PC-3 (cell line): ENCODE measurements at regions not wholly inside any gene's neighbourhood (a gene's known extent, or its start where the extent isn't known, plus 50 kb on each side); places are given as distances from the start of the nearest gene placed in this dataset.

Source experiments
- ATAC-seq: fragments of 200-7000 bp; cut with Tn5 transposase; 2 replicates; pipeline ENCODE4 v1.9.1; 2020; ENCODE audit warnings: mild to moderate bottlenecking, moderate library complexity
- BruUV-seq: library from RNA; stranded (reverse); fragments of 400-500 nt; replicated peaks from 2 replicates; lab custom pipeline; 2021; lab: Mats Ljungman, UMichigan
- CTCF ChIA-PET: fragments of 300-600 bp; sonication (Branson Sonifier 250); formaldehyde crosslinking; loops from one replicate; lab custom pipeline; 2022; ENCODE audit warnings: antibody characterized with exemption; lab: Charles Lee
- POLR2A ChIA-PET: fragments of 300-600 bp; sonication (Branson Sonifier 250); formaldehyde crosslinking; loops from one replicate; lab custom pipeline; 2022; ENCODE audit warnings: antibody characterized with exemption; ENCODE audit not compliant: unreplicated experiment; lab: Charles Lee
- DNase-seq: peaks from one replicate; pipeline ENCODE4 v3.0.0-alpha.2; 2015
- H2AFZ ChIP-seq: fragments of 300-600 bp; sonication (generic); 2 replicates; pipeline ENCODE4 v1.6.0; 2016; ENCODE audit warnings: antibody characterized with exemption, low read length
- H3F3A ChIP-seq: fragments of 300-600 bp; sonication (generic); one replicate; pipeline ENCODE4 v1.6.0; 2017; ENCODE audit warnings: antibody characterized with exemption, low read length, control low read depth, mild to moderate bottlenecking; ENCODE audit not compliant: unreplicated experiment
- H3K27ac ChIP-seq: fragments of 300-600 bp; sonication (generic); 2 replicates; pipeline ENCODE4 v1.5.1; 2016; ENCODE audit warnings: mild to moderate bottlenecking, low read length
- H3K27me3 ChIP-seq: fragments of 300-600 bp; sonication (generic); 2 replicates; pipeline ENCODE4 v1.6.1; 2016; ENCODE audit warnings: low read length, mixed read lengths
- H3K36me3 ChIP-seq: fragments of 300-600 bp; sonication (generic); 2 replicates; pipeline ENCODE4 v1.6.1; 2016; ENCODE audit warnings: low read depth, mixed run types, low read length, mixed read lengths
- H3K4me1 ChIP-seq: fragments of 300-600 bp; sonication (generic); 2 replicates; pipeline ENCODE4 v1.5.1; 2016; ENCODE audit warnings: low read length; ENCODE audit not compliant: insufficient read depth
- H3K4me2 ChIP-seq: fragments of 300-600 bp; sonication (generic); 2 replicates; pipeline ENCODE4 v1.6.0; 2016; ENCODE audit warnings: low read length
- H3K4me3 ChIP-seq: fragments of 300-600 bp; sonication (generic); 2 replicates; pipeline ENCODE4 v1.5.1; 2016; ENCODE audit warnings: mild to moderate bottlenecking, low read length, mixed read lengths
- H3K79me2 ChIP-seq: fragments of 300-600 bp; sonication (generic); 2 replicates; pipeline ENCODE4 v1.6.1; 2017; ENCODE audit warnings: low read length, mixed read lengths
- H3K9ac ChIP-seq: fragments of 300-600 bp; sonication (generic); 2 replicates; pipeline ENCODE4 v1.6.0; 2016; ENCODE audit warnings: mild to moderate bottlenecking, low read length
- H3K9me2 ChIP-seq: fragments of 300-600 bp; sonication (generic); replicated peaks from 2 replicates; pipeline ENCODE4 v1.6.1; 2016; ENCODE audit warnings: mixed run types, low read length, mixed read lengths
- H3K9me3 ChIP-seq: fragments of 300-600 bp; sonication (generic); 2 replicates; pipeline ENCODE4 v1.6.1; 2016; ENCODE audit warnings: low read length, mixed read lengths
- H4K20me1 ChIP-seq: fragments of 300-600 bp; sonication (generic); 2 replicates; pipeline ENCODE4 v1.6.1; 2016; ENCODE audit warnings: low read length, mixed read lengths
- EZH2 ChIP-seq: fragments of 300-600 bp; sonication (generic); IDR thresholded peaks from one replicate; pipeline ENCODE4 v1.6.1; 2017; ENCODE audit warnings: antibody characterized with exemption, mild to moderate bottlenecking, low read length; ENCODE audit not compliant: unreplicated experiment
- EZH2phosphoT487 ChIP-seq: fragments of 300-600 bp; sonication (generic); IDR thresholded peaks from 2 replicates; pipeline ENCODE4 v1.6.1; 2018; ENCODE audit warnings: mild to moderate bottlenecking, antibody characterized with exemption, low read length, borderline replicate concordance
- intact Hi-C: fragments of 100-400 bp; cut with micrococcal nuclease; formaldehyde crosslinking; loops from 2 replicates; pipeline ENCODE4 v1.9.0; 2023
- TF ChIP-seq, protein P1 (sequence below): fragments of 300-600 bp; sonication (generic); conservative IDR thresholded peaks from 2 replicates; pipeline ENCODE4 v1.5.1; 2017; ENCODE audit warnings: antibody characterized with exemption, low read depth, mild to moderate bottlenecking, low read length

DNA sequence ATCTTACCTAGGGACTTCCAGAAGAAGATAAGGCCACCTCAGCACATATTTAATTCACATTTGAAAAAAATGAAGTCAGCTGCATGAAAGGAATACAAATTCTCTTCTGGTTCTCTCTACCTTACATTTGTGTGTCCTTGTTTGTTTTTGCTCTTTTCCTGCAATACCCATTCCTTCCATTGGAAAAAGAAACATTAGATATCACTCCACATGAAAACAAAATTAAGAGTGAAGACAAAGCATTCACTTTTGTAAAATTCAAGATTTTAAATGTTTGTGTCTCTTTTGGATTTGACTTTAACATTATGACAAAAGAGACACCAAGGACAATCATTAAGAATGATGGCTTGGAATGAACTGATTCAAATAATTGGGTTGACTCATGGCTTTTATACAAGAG, 1351.8 kb downstream of the FSTL5 start:
- intact Hi-C loops, result no loop called here
- no peak for TF ChIP-seq EZH2

DNA sequence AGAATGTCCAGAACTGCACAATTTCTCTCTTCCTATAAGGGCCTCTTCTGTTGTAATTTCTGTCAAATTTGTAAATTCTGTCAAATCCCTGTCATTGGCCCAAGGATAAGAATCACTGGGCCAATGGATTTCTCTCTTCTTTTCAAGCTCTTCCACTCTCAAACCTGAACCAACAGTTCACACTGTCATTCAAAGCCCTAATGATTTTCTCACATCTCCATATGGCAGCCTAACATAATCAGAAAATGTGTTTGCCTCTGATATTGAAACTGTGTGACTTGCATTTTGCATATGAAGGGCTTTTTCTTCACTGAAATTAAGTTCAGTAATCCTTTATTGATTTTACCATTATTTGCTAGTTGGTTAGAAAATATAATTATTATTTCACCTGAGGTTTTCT, 1349.1 kb downstream of the FSTL5 start:
- Histone ChIP-seq H3K9me3 (no peaks in the 10 kb centered on the region), H2AFZ (no peak overlapping the region), H3K4me2 (no peak overlapping the region), H3F3A (no peaks in the 10 kb centered on the region), H3K4me1 (no peaks in the 10 kb centered on the region), H3K4me3 (no peak overlapping the region), H3K27me3 (no peaks in the 10 kb centered on the region), H3K79me2 (no peaks in the 10 kb centered on the region), H3K9me2 (no peaks in the 10 kb centered on the region), H3K36me3 (no peaks in the 10 kb centered on the region), H4K20me1 (no peaks in the 10 kb centered on the region), H3K27ac (no peak overlapping the region), H3K9ac (no peak overlapping the region)
- POLR2A ChIA-PET, result no interaction called here
- CTCF ChIA-PET, result no interaction called here
- intact Hi-C loops, result no loop called here
- BruUV-seq, result no TSS peak
- no peak for TF ChIP-seq EZH2
- no peak for TF ChIP-seq EZH2phosphoT487
- TF ChIP-seq, protein P1, sequence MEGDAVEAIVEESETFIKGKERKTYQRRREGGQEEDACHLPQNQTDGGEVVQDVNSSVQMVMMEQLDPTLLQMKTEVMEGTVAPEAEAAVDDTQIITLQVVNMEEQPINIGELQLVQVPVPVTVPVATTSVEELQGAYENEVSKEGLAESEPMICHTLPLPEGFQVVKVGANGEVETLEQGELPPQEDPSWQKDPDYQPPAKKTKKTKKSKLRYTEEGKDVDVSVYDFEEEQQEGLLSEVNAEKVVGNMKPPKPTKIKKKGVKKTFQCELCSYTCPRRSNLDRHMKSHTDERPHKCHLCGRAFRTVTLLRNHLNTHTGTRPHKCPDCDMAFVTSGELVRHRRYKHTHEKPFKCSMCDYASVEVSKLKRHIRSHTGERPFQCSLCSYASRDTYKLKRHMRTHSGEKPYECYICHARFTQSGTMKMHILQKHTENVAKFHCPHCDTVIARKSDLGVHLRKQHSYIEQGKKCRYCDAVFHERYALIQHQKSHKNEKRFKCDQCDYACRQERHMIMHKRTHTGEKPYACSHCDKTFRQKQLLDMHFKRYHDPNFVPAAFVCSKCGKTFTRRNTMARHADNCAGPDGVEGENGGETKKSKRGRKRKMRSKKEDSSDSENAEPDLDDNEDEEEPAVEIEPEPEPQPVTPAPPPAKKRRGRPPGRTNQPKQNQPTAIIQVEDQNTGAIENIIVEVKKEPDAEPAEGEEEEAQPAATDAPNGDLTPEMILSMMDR, result no peak
- DNase-seq (no peak), ATAC-seq (no peak)

More for the DNA sequence above, 1351.8 kb downstream of the FSTL5 start:
- H3K27ac ChIP-seq, result no peak overlapping the region
- H3K4me2 ChIP-seq, result no peak overlapping the region
- H3K4me1 ChIP-seq, result no peaks in the 10 kb centered on the region
- no peaks in the 10 kb centered on the region for H4K20me1 ChIP-seq
- no peak for DNase-seq
- no peaks in the 10 kb centered on the region for H3K9me2 ChIP-seq
- ChIA-PET CTCF (no interaction called here), POLR2A (no interaction called here)
- H3K27me3 ChIP-seq, result no peaks in the 10 kb centered on the region
- H3F3A ChIP-seq, result no peaks in the 10 kb centered on the region
- H3K4me3 ChIP-seq, result no peak overlapping the region
- H3K9ac ChIP-seq, result no peak overlapping the region
- H3K36me3 ChIP-seq, result no peaks in the 10 kb centered on the region
- no TSS peak for BruUV-seq
- no peak for ATAC-seq
- no peaks in the 10 kb centered on the region for H3K79me2 ChIP-seq
- no peaks in the 10 kb centered on the region for H3K9me3 ChIP-seq
- H2AFZ ChIP-seq, result no peak overlapping the region

DNA sequence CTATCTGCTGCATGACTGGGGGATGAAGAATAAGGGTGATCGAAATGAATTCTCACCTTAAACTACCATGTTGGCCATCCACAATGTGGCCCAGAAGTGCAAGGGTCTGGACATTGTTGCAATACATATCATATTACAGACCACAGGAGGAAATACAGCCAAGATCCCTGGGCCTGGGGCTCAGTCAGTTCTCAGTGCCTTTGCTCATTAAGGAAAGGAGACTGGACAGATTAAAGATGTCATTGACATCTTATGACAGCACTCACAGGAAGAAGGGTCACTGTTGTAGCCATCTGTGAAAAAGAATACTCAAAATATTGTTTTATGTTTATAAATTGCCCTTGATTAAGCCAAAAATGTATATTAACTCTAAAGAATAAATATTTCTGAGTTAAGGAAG, 1345.2 kb downstream of the FSTL5 start:
- H3K9me3 ChIP-seq, result no peaks in the 10 kb centered on the region
- TF ChIP-seq EZH2phosphoT487 (no peak), EZH2 (no peak)
- TF ChIP-seq, protein P1, result no peak
- H3K4me2 ChIP-seq, result no peak overlapping the region
- intact Hi-C loops, result no loop called here
- no peaks in the 10 kb centered on the region for H3K36me3 ChIP-seq
- no peaks in the 10 kb centered on the region for H3K9me2 ChIP-seq
- no peak overlapping the region for H3K9ac ChIP-seq
- H4K20me1 ChIP-seq, result no peaks in the 10 kb centered on the region
- no peaks in the 10 kb centered on the region for H3K27me3 ChIP-seq
- H3F3A ChIP-seq, result no peaks in the 10 kb centered on the region
- no TSS peak for BruUV-seq
- H2AFZ ChIP-seq, result no peak overlapping the region
- no peaks in the 10 kb centered on the region for H3K79me2 ChIP-seq
- CTCF ChIA-PET, result no interaction called here
- no peak overlapping the region for H3K27ac ChIP-seq
- POLR2A ChIA-PET, result no interaction called here
- H3K4me1 ChIP-seq, result peaks cover 8% of the 10 kb centered on the region
- DNase-seq (no peak), ATAC-seq (no peak)
- H3K4me3 ChIP-seq, result no peak overlapping the region
